H9 (cell line): ENCODE measurements at regions not wholly inside any gene's neighbourhood (a gene's known extent, or its start where the extent isn't known, plus 50 kb on each side); places are given as distances from the start of the nearest gene placed in this dataset.

Source experiments
- DNase-seq: peaks from one replicate; pipeline ENCODE4 v3.0.0-alpha.2; 2017
- H2AFZ ChIP-seq: one replicate; pipeline ENCODE4 v1.6.1; 2013; ENCODE audit warnings: mild to moderate bottlenecking, low read length, control low read depth, moderate library complexity
- H2AK5ac ChIP-seq: 2 replicates; pipeline ENCODE4 v1.6.1; 2013; ENCODE audit warnings: low read length, control low read depth, mixed read lengths; ENCODE audit not compliant: insufficient read length
- H2BK120ac ChIP-seq: one replicate; pipeline ENCODE4 v1.6.1; 2013; ENCODE audit warnings: low read depth, mild to moderate bottlenecking, low read length, control low read depth, inconsistent platforms; ENCODE audit not compliant: poor library complexity, severe bottlenecking
- H2BK12ac ChIP-seq: 2 replicates; pipeline ENCODE4 v1.6.1; 2013; ENCODE audit warnings: low read length, control low read depth, mixed read lengths, low read depth; ENCODE audit not compliant: insufficient read length
- H2BK15ac ChIP-seq: 2 replicates; pipeline ENCODE4 v1.6.1; 2013; ENCODE audit warnings: low read depth, low read length, control low read depth
- H2BK20ac ChIP-seq: one replicate; pipeline ENCODE4 v1.6.1; 2013; ENCODE audit warnings: low read depth, mild to moderate bottlenecking, low read length, control low read depth, inconsistent platforms; ENCODE audit not compliant: poor library complexity, severe bottlenecking
- H2BK5ac ChIP-seq: 2 replicates; pipeline ENCODE4 v1.6.1; 2013; ENCODE audit warnings: low read length, control low read depth, mixed read lengths; ENCODE audit not compliant: insufficient read length
- H3K14ac ChIP-seq: 2 replicates; pipeline ENCODE4 v1.6.1; 2013; ENCODE audit warnings: low read length, control low read depth; ENCODE audit not compliant: insufficient read depth
- H3K18ac ChIP-seq: 2 replicates; pipeline ENCODE4 v1.6.1; 2013; ENCODE audit warnings: low read depth, mild to moderate bottlenecking, mixed read lengths, low read length, control low read depth; ENCODE audit not compliant: insufficient read length
- H3K23ac ChIP-seq: 2 replicates; pipeline ENCODE4 v1.6.1; 2013; ENCODE audit warnings: low read length, control low read depth, mixed read lengths, low read depth; ENCODE audit not compliant: insufficient read length
- H3K23me2 ChIP-seq: 2 replicates; pipeline ENCODE4 v1.6.1; 2013; ENCODE audit warnings: low read depth, mild to moderate bottlenecking, mixed read lengths, low read length, control low read depth; ENCODE audit not compliant: insufficient read length, poor library complexity, severe bottlenecking
- H3K27ac ChIP-seq: 2 replicates; pipeline ENCODE4 v1.5.1; 2013; ENCODE audit warnings: low read length, control low read depth, mixed read lengths, low read depth; ENCODE audit not compliant: insufficient read length
- H3K27me3 ChIP-seq: 2 replicates; pipeline ENCODE4 v1.6.1; 2013; ENCODE audit warnings: low read length, control low read depth, inconsistent platforms; ENCODE audit not compliant: insufficient read depth
- H3K4ac ChIP-seq: 2 replicates; pipeline ENCODE4 v1.6.1; 2013; ENCODE audit warnings: low read depth, mild to moderate bottlenecking, control low read depth, inconsistent platforms, low read length, moderate library complexity
- H3K4me1 ChIP-seq: 2 replicates; pipeline ENCODE4 v1.6.1; 2013; ENCODE audit warnings: low read length, control low read depth, inconsistent platforms; ENCODE audit not compliant: insufficient read depth
- H3K4me2 ChIP-seq: 2 replicates; pipeline ENCODE4 v1.6.1; 2013; ENCODE audit warnings: low read length, control low read depth, mixed read lengths; ENCODE audit not compliant: insufficient read length, insufficient read depth
- H3K56ac ChIP-seq: 2 replicates; pipeline ENCODE4 v1.6.1; 2013; ENCODE audit warnings: low read depth, mild to moderate bottlenecking, mixed read lengths, low read length, control low read depth; ENCODE audit not compliant: insufficient read length
- H3K79me1 ChIP-seq: 2 replicates; pipeline ENCODE4 v1.6.1; 2013; ENCODE audit warnings: low read depth, mild to moderate bottlenecking, moderate library complexity, low read length, control low read depth, inconsistent platforms; ENCODE audit not compliant: insufficient read depth, poor library complexity, severe bottlenecking
- H3K79me2 ChIP-seq: 2 replicates; pipeline ENCODE4 v1.6.1; 2013; ENCODE audit warnings: low read length, control low read depth, inconsistent platforms; ENCODE audit not compliant: insufficient read depth
- H3K9ac ChIP-seq: 2 replicates; pipeline ENCODE4 v1.6.1; 2013; ENCODE audit warnings: low read length, control low read depth, mixed read lengths; ENCODE audit not compliant: insufficient read length; ENCODE audit errors: extremely low read depth
- H3K9me3 ChIP-seq: one replicate; pipeline ENCODE4 v1.6.1; 2013; ENCODE audit warnings: low read depth, low read length, inconsistent platforms; ENCODE audit not compliant: control insufficient read depth
- H3T11ph ChIP-seq: one replicate; pipeline ENCODE4 v1.6.1; 2013; ENCODE audit warnings: mild to moderate bottlenecking, low read length, control low read depth, inconsistent platforms
- H4K20me1 ChIP-seq: one replicate; pipeline ENCODE4 v1.6.1; 2013; ENCODE audit not compliant: control insufficient read depth, insufficient read length, insufficient read depth
- H4K5ac ChIP-seq: 2 replicates; pipeline ENCODE4 v1.6.1; 2013; ENCODE audit warnings: low read depth, mild to moderate bottlenecking, mixed read lengths, low read length, control low read depth; ENCODE audit not compliant: insufficient read length
- H4K8ac ChIP-seq: replicated peaks from 2 replicates; pipeline ENCODE4 v1.6.1; 2013; ENCODE audit warnings: low read length, control low read depth, mixed read lengths, low read depth; ENCODE audit not compliant: insufficient read length
- H4K91ac ChIP-seq: 2 replicates; pipeline ENCODE4 v1.6.1; 2013; ENCODE audit warnings: low read depth, mild to moderate bottlenecking, moderate library complexity, mixed read lengths, low read length, control low read depth; ENCODE audit not compliant: insufficient read length
- H3K27ac Mint-ChIP-seq, 3 experiments: 2 replicates in 2 of 3; 3 replicates in 1 of 3; pipeline ENCODE4 v1.8.0; 2020 to 2021; ENCODE audit warnings: mixed read lengths in 3 of 3, mild to moderate bottlenecking in 1 of 3, moderate library complexity in 1 of 3
- H3K27me3 Mint-ChIP-seq: 2 replicates; pipeline ENCODE4 v1.8.0; 2021; ENCODE audit warnings: low read depth, mild to moderate bottlenecking, moderate library complexity, mixed read lengths
- H3K36me3 Mint-ChIP-seq, 3 experiments: 2 replicates in 2 of 3; 3 replicates in 1 of 3; pipeline ENCODE4 v1.8.0; 2020 to 2021; ENCODE audit warnings: low read depth in 3 of 3, mixed read lengths in 3 of 3; ENCODE audit not compliant: insufficient read depth in 1 of 3
- H3K4me1 Mint-ChIP-seq, 2 experiments: 2 replicates each; pipeline ENCODE4 v1.8.0; 2020; ENCODE audit warnings: mixed read lengths in 2 of 2
- H3K4me3 Mint-ChIP-seq, 2 experiments: 2 replicates in 1 of 2; 3 replicates in 1 of 2; pipeline ENCODE4 v1.8.0; 2020 to 2021; ENCODE audit warnings: mild to moderate bottlenecking in 2 of 2, mixed read lengths in 2 of 2, moderate library complexity in 1 of 2
- H3K9me3 Mint-ChIP-seq, 2 experiments: 2 replicates in 1 of 2; 3 replicates in 1 of 2; pipeline ENCODE4 v1.8.0; 2020; ENCODE audit warnings: mild to moderate bottlenecking in 2 of 2, mixed read lengths in 2 of 2, moderate library complexity in 1 of 2
- CTCF ChIP-seq: fragments of 200-600 bp; sonication (generic); conservative IDR thresholded peaks from 3 replicates; pipeline ENCODE4 v1.8.0; 2021; ENCODE audit warnings: antibody characterized with exemption, mild to moderate bottlenecking
- WGBS: extraction: QIAGEN DNeasy Blood & Tissue Kit; methylation state at CpG from one replicate; pipeline ENCODE4 v1.1.7; 2013; ENCODE audit warnings: missing lambda C conversion rate, low lambda C conversion rate, mixed read lengths; ENCODE audit not compliant: insufficient read length; ENCODE audit errors: extremely low coverage; 5-methylcytosine and 5-hydroxymethylcytosine counted together

- Mint-ChIP-seq H3K27ac (no peak overlapping the region), H3K4me1 (0 out of 4 replicates have a peak, but pooled peaks cover 0 to under 1% of the 10 kb centered on the region in 2 experiments), H3K36me3 (no peaks in the 10 kb centered on the region), H3K9me3 (peaks cover 0 to 10% of the 10 kb centered on the region in 2 experiments; a peak in 3 of 5 replicates), H3K27me3 (no peaks in the 10 kb centered on the region; the same call in 1 of the 2 replicates), H3K4me3 (no peak overlapping the region)
- no peak for DNase-seq
- Histone ChIP-seq H2AK5ac (no peak overlapping the region), H2BK20ac (no peak overlapping the region), H3K14ac (no peak overlapping the region), H3K23ac (no peak overlapping the region), H3K23me2 (no peaks in the 10 kb centered on the region), H4K20me1 (no peaks in the 10 kb centered on the region), H2BK120ac (no peak overlapping the region), H2BK5ac (no peak overlapping the region), H4K91ac (no peak overlapping the region), H3K9ac (no peak overlapping the region), H4K5ac (no peak overlapping the region), H3K18ac (no peak overlapping the region), H3K79me1 (no peaks in the 10 kb centered on the region), H3K27ac (no peak overlapping the region), H3K56ac (no peak overlapping the region), H3K4me1 (no peaks in the 10 kb centered on the region), H2BK12ac (no peak overlapping the region), H3K4ac (no peak overlapping the region), H2BK15ac (no peak overlapping the region), H3K79me2 (no peaks in the 10 kb centered on the region), H3T11ph (no peak overlapping the region), H2AFZ (no peak overlapping the region), H4K8ac (no peak overlapping the region), H3K27me3 (no peaks in the 10 kb centered on the region), H3K4me2 (no peak overlapping the region), H3K9me3 (no peaks in the 10 kb centered on the region)
- no peak for TF ChIP-seq CTCF
- no CpG with 5 or more reads among the region's 4 CpGs for WGBS
Observed at GRCh38 chr6:131450861-131451260, 122.2 kb upstream of the ARG1 start.
